HEK293 (cell line): ENCODE measurements at regions not wholly inside any gene's neighbourhood (a gene's known extent, or its start where the extent isn't known, plus 50 kb on each side); places are given as distances from the start of the nearest gene placed in this dataset.
A peak's percentile ranks its signal among the peaks of the same experiment; 100 is the strongest.

Source experiments
- CTCF ChIA-PET: fragments of 350-600 bp; formaldehyde crosslinking; extraction: SDS; loops from one replicate; lab custom pipeline; 2021; ENCODE audit warnings: antibody characterized with exemption; lab: Yijun Ruan, JAX
- POLR2A ChIA-PET: fragments of 300-600 bp; formaldehyde crosslinking; extraction: SDS; loops from one replicate; lab custom pipeline; 2020; ENCODE audit warnings: antibody characterized with exemption, inconsistent platforms; lab: Yijun Ruan, JAX
- H3K27ac ChIP-seq: fragments of 200-500 bp; sonication (Bioruptor generic); 2 replicates; pipeline ENCODE4 v1.5.1; 2014; ENCODE audit warnings: low read depth, low read length, control low read depth, inconsistent platforms; ENCODE audit errors: extremely low read depth
- H3K36me3 ChIP-seq, 2 experiments: fragments of 200-500 bp in 1 of 2; sonication (Bioruptor generic) in 1 of 2; 1 replicate in 1 of 2; 2 replicates in 1 of 2; pipeline ENCODE4 v1.5.1; 2014 to 2017; ENCODE audit warnings: inconsistent platforms in 2 of 2, low read length in 2 of 2; ENCODE audit not compliant: control insufficient read depth in 2 of 2, insufficient read depth in 1 of 2
- H3K4me1 ChIP-seq: fragments of 200-500 bp; sonication (Bioruptor generic); 2 replicates; pipeline ENCODE4 v1.5.1; 2014; ENCODE audit warnings: mild to moderate bottlenecking, low read length, inconsistent platforms; ENCODE audit not compliant: control insufficient read depth, insufficient read depth
- H3K4me3 ChIP-seq: 2 replicates; pipeline ENCODE4 v1.5.1; 2011; ENCODE audit warnings: low read depth, mild to moderate bottlenecking, control low read depth, low read length, moderate library complexity
- H3K9me3 ChIP-seq: fragments of 200-500 bp; sonication (Bioruptor generic); 2 replicates; pipeline ENCODE4 v1.5.1; 2014; ENCODE audit warnings: low read depth, low read length, inconsistent platforms; ENCODE audit not compliant: control insufficient read depth, insufficient read depth
- ATF2 ChIP-seq: fragments of 450-650 bp; formaldehyde crosslinking; IDR thresholded peaks from 2 replicates; pipeline ENCODE4 v1.5.1; 2016; ENCODE audit warnings: missing biosample characterization, missing genetic modification characterization, low read depth
- CTCF ChIP-seq: fragments of 450-650 bp; formaldehyde crosslinking; IDR thresholded peaks from 2 replicates; pipeline ENCODE4 v1.5.1; 2016; ENCODE audit warnings: missing biosample characterization, missing genetic modification characterization
- EGR2 ChIP-seq: fragments of 450-650 bp; formaldehyde crosslinking; IDR thresholded peaks from 2 replicates; pipeline ENCODE4 v1.5.1; 2016; ENCODE audit warnings: low read depth, missing biosample characterization, missing genetic modification characterization
- HIC1 ChIP-seq: fragments of 450-650 bp; formaldehyde crosslinking; IDR thresholded peaks from 2 replicates; pipeline ENCODE4 v1.5.1; 2016; ENCODE audit warnings: missing biosample characterization, missing genetic modification characterization
- KLF7 ChIP-seq: fragments of 450-650 bp; formaldehyde crosslinking; IDR thresholded peaks from 2 replicates; pipeline ENCODE4 v1.5.1; 2016; ENCODE audit warnings: missing biosample characterization, missing genetic modification characterization, borderline replicate concordance
- MYNN ChIP-seq: fragments of 450-650 bp; formaldehyde crosslinking; IDR thresholded peaks from 2 replicates; pipeline ENCODE4 v1.5.1; 2016; ENCODE audit warnings: missing biosample characterization, missing genetic modification characterization, borderline replicate concordance
- MZF1 ChIP-seq: fragments of 450-650 bp; formaldehyde crosslinking; IDR thresholded peaks from 2 replicates; pipeline ENCODE4 v1.5.1; 2017; ENCODE audit warnings: missing biosample characterization, missing genetic modification characterization, borderline replicate concordance
- WT1 ChIP-seq: fragments of 450-650 bp; formaldehyde crosslinking; IDR thresholded peaks from 2 replicates; pipeline ENCODE4 v1.5.1; 2016; ENCODE audit warnings: missing biosample characterization, missing genetic modification characterization
- YY2 ChIP-seq: fragments of 450-650 bp; formaldehyde crosslinking; IDR thresholded peaks from 2 replicates; pipeline ENCODE4 v1.5.1; 2016; ENCODE audit warnings: missing biosample characterization, missing genetic modification characterization
- ZNF121 ChIP-seq: fragments of 450-650 bp; formaldehyde crosslinking; IDR thresholded peaks from 2 replicates; pipeline ENCODE4 v1.5.1; 2016; ENCODE audit warnings: missing biosample characterization, missing genetic modification characterization
- ZNF157 ChIP-seq: fragments of 450-650 bp; formaldehyde crosslinking; IDR thresholded peaks from 2 replicates; pipeline ENCODE4 v1.5.1; 2016; ENCODE audit warnings: missing biosample characterization, missing genetic modification characterization
- ZNF169 ChIP-seq: fragments of 450-650 bp; formaldehyde crosslinking; IDR thresholded peaks from 2 replicates; pipeline ENCODE4 v1.5.1; 2016; ENCODE audit warnings: missing biosample characterization, missing genetic modification characterization
- ZNF248 ChIP-seq: fragments of 450-650 bp; formaldehyde crosslinking; IDR thresholded peaks from 2 replicates; pipeline ENCODE4 v1.5.1; 2017; ENCODE audit warnings: missing biosample characterization, missing genetic modification characterization
- ZNF26 ChIP-seq: fragments of 450-650 bp; formaldehyde crosslinking; IDR thresholded peaks from 2 replicates; pipeline ENCODE4 v1.5.1; 2016; ENCODE audit warnings: missing biosample characterization, missing genetic modification characterization
- ZNF335 ChIP-seq: fragments of 450-650 bp; formaldehyde crosslinking; conservative IDR thresholded peaks from 2 replicates; pipeline ENCODE4 v1.5.1; 2016; ENCODE audit warnings: missing biosample characterization, missing genetic modification characterization
- ZNF362 ChIP-seq: fragments of 450-650 bp; formaldehyde crosslinking; IDR thresholded peaks from 2 replicates; pipeline ENCODE4 v1.5.1; 2016; ENCODE audit warnings: missing biosample characterization, missing genetic modification characterization
- ZNF416 ChIP-seq: fragments of 450-650 bp; formaldehyde crosslinking; IDR thresholded peaks from 2 replicates; pipeline ENCODE4 v1.5.1; 2016; ENCODE audit warnings: missing biosample characterization, missing genetic modification characterization
- ZNF433 ChIP-seq: fragments of 450-650 bp; formaldehyde crosslinking; IDR thresholded peaks from 2 replicates; pipeline ENCODE4 v1.5.1; 2016; ENCODE audit warnings: missing biosample characterization, missing genetic modification characterization, low read depth
- ZNF610 ChIP-seq: fragments of 450-650 bp; formaldehyde crosslinking; IDR thresholded peaks from 2 replicates; pipeline ENCODE4 v1.5.1; 2016; ENCODE audit warnings: missing biosample characterization, missing genetic modification characterization, borderline replicate concordance
- ZNF664 ChIP-seq: fragments of 450-650 bp; formaldehyde crosslinking; IDR thresholded peaks from 2 replicates; pipeline ENCODE4 v1.5.1; 2016; ENCODE audit warnings: missing biosample characterization, missing genetic modification characterization
- ZSCAN30 ChIP-seq: fragments of 450-650 bp; IDR thresholded peaks from 2 replicates; pipeline ENCODE4 v1.5.1; 2018; ENCODE audit warnings: missing biosample characterization, mild to moderate bottlenecking, missing genetic modification characterization, moderate library complexity
- ZSCAN4 ChIP-seq: fragments of 450-650 bp; formaldehyde crosslinking; IDR thresholded peaks from 2 replicates; pipeline ENCODE4 v1.5.1; 2017; ENCODE audit warnings: missing biosample characterization, missing genetic modification characterization

- no peak for TF ChIP-seq KLF7
Measured at GRCh38 chr3:186427627-186428281, 65.7 kb upstream of the DGKG start (continued).

GRCh38 chr3:186425788-186426730 is 64.0 kb upstream of the DGKG start:
- no peaks in the 10 kb centered on the region for H3K4me1 ChIP-seq
- H3K9me3 ChIP-seq: no peaks in the 10 kb centered on the region
- H3K27ac ChIP-seq: no peak overlapping the region
- H3K4me3 ChIP-seq: no peak overlapping the region
- ChIA-PET POLR2A (no interaction called here), CTCF (interaction anchor here (0.5 kb wide), 1 partner anchor 131 kb away, joined by 3 read pairs; no protein-coding TSS in a partner anchor)
- no peaks in the 10 kb centered on the region for H3K36me3 ChIP-seq
- no peak for TF ChIP-seq YY2
- TF ChIP-seq ZNF610 (tag by site-specific recombination): no peak
- TF ChIP-seq ATF2 (tag by site-specific recombination): no peak
- no peak for TF ChIP-seq ZSCAN4 (tag by site-specific recombination)
- TF ChIP-seq ZNF248 (tag by site-specific recombination): no peak
- TF ChIP-seq MYNN (tag by site-specific recombination): no peak
- TF ChIP-seq ZNF157 (tag by site-specific recombination): peak; percentile 78
- no peak for TF ChIP-seq ZNF335 (tag by site-specific recombination)

GRCh38 chr3:186421946-186422345 is 59.9 kb upstream of the DGKG start:
- CTCF ChIA-PET: no interaction called here
- TF ChIP-seq ZNF121 (tag by site-specific recombination): no peak
- no peak for TF ChIP-seq ZNF664
- TF ChIP-seq ZNF362 (tag by site-specific recombination): no peak
- TF ChIP-seq MZF1 (tag by site-specific recombination): no peak
- TF ChIP-seq WT1 (tag by site-specific recombination): no peak
- no peak for TF ChIP-seq EGR2
- TF ChIP-seq ZNF26: no peak
- TF ChIP-seq CTCF (tag by site-specific recombination): no peak
- no peak for TF ChIP-seq ZSCAN30 (tag by site-specific recombination)
- TF ChIP-seq ZNF169 (tag by site-specific recombination): no peak
- TF ChIP-seq ZNF433 (tag by site-specific recombination): no peak
- TF ChIP-seq HIC1 (tag by site-specific recombination): no peak
- TF ChIP-seq ZNF416 (tag by site-specific recombination): no peak
- no peaks in the 10 kb centered on the region for H3K4me1 ChIP-seq
- H3K36me3 ChIP-seq: no peaks in the 10 kb centered on the region
- POLR2A ChIA-PET: no interaction called here
- H3K4me3 ChIP-seq: no peak overlapping the region
- no peak overlapping the region for H3K27ac ChIP-seq
- H3K9me3 ChIP-seq: no peaks in the 10 kb centered on the region
